ENCODE measurements at regions not wholly inside any gene's neighbourhood (a gene's known extent, or its start where the extent isn't known, plus 50 kb on each side); places are given as distances from the start of the nearest gene placed in this dataset.

DNA sequence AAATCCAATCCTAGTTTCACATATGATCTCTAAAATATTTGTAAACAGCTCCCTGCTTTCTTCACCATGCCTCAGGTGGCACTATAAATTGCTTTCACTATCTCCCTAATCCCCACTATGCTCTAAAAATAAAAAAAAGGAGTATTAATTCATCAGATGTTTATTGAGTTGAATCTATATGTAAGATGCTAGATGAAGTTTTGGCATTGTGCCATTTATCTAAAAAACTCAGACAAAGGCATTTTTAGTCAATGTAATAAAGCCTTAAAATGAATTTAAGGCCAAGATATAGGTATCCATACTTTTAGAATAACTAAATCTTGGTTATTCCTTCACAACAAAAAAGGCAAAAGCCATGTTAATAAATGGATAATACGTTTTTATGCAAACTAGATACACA is 373.9 kb downstream of the ETS1 start (continued):
- no peak for TF ChIP-seq EGR1 (IDR thresholded peaks at IDR 0.05; ENCODE audit: borderline replicate concordance in 1 of 2, low read depth in 2 of 2, low read length in 2 of 2)

DNA sequence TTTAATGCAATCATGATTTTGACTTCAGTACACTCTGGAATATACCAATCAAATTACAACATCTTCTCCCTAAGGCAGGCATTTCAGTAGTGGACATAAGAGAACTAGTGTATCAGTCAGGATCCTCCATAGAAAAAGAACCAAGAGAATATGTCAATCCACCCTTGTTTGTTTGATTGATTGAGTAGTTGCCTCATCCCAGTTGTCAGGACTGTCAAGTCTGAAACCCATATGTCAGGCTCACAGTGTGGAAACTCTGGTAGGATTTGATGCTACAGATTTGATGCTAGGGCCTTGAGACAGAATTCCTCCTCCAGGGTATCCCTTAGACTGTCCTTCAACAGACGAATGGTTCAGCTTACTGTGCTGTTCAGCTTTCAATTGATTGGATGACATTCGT is 375.0 kb downstream of the ETS1 start:
- CTCF ChIA-PET, result no interaction called here
- Histone ChIP-seq H3K36me3 (ENCODE audit: control insufficient read depth in 2 of 2, insufficient read depth in 2 of 2, low read length in 1 of 2) (no peaks in the 10 kb centered on the region), H3K27ac (ENCODE audit: control insufficient read depth, insufficient read depth) (no peak overlapping the region), H3K9me3 (replicated peaks; ENCODE audit: control insufficient read depth, insufficient read depth, low read length) (no peaks in the 10 kb centered on the region; the same call in 2 of the 3 replicates), H3K4me2 (ENCODE audit: control insufficient read depth, insufficient read depth) (no peak overlapping the region), H3K27me3 (replicated peaks in 1 of 2; ENCODE audit: control insufficient read depth in 2 of 2, insufficient read depth in 2 of 2, low read length in 1 of 2) (no peaks in the 10 kb centered on the region; a peak in 1 of 4 replicates), H3K4me1 (ENCODE audit: control insufficient read depth, insufficient read depth, low read length) (no peaks in the 10 kb centered on the region), H2AFZ (ENCODE audit: control insufficient read depth, low read depth, low read length) (no peak overlapping the region), H3K4me3 (no peak overlapping the region), H4K20me1 (ENCODE audit: control insufficient read depth, insufficient read depth) (no peaks in the 10 kb centered on the region), H3K79me2 (ENCODE audit: control insufficient read depth, insufficient read depth, low read length) (no peaks in the 10 kb centered on the region), H3K9ac (ENCODE audit: control insufficient read depth, insufficient read depth, low read length) (no peak overlapping the region)
- FAIRE-seq, result no peak
- no TSS peak for BruUV-seq (replicated peaks)
- TF ChIP-seq JUNB (IDR thresholded peaks at IDR 0.05), result no peak
- WGBS (ENCODE audit: insufficient coverage, insufficient replicate concordance, low lambda C conversion rate, missing lambda C conversion rate), result 2% methylated on average over 2 of the region's 2 CpGs
- POLR2A ChIA-PET, result no interaction called here
- DNase-seq (ENCODE audit: low read depth, low spot score), result no peak
- intact Hi-C loops (cut with micrococcal nuclease; ENCODE audit: unreplicated experiment) (no loop called here), in situ Hi-C loops (cut with MboI) (no loop called here)
- RAD21 ChIA-PET (ENCODE audit: unreplicated experiment), result no interaction called here
- SMC1A ChIA-PET (ENCODE audit: uncharacterized antibody, unreplicated experiment), result no interaction called here
- no peak for ATAC-seq

DNA sequence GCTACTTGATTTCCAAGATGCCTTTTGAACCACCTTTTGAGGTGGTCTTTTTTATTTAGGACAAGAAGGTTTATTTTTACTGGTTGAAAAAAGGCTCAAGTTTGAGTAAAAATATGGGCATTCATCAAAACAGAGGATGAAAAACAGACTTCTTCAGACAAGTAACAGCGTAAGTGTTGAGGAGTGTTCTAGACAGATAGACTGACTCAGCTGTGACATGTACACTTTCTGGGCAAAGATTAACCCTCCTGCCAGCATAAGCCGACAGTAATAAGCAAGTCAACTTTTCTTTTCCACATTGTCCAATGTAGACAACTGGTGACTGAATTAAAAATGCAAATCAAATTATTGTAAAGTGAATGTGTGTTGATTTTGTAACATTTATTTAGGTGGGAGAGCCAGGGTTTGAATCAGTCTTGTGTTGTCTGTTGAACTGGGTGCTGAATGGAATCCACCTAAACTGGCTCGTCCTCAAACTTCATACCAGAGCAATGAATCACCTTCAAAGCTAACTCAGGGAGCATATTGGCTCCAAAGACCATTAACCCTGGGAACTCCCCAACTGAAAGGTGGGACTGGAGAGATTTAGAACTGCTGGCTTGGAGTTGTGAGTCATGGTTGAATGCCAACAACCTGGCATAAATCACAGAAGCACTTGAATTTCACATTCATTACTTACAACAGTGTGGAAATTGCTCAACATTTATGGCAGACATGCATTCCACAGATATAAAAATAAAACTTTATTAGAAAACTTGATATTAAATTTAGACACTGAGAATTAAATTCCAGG is 377.0 kb downstream of the ETS1 start:
- Histone ChIP-seq H3K4me1 (ENCODE audit: control insufficient read depth, insufficient read depth, low read length) (no peaks in the 10 kb centered on the region), H3K27ac (ENCODE audit: control insufficient read depth, insufficient read depth) (no peak overlapping the region), H3K36me3 (ENCODE audit: control insufficient read depth in 2 of 2, insufficient read depth in 2 of 2, low read length in 1 of 2) (no peaks in the 10 kb centered on the region), H3K4me2 (ENCODE audit: control insufficient read depth, insufficient read depth) (no peak overlapping the region), H4K20me1 (ENCODE audit: control insufficient read depth, insufficient read depth) (no peaks in the 10 kb centered on the region), H3K9me3 (replicated peaks; ENCODE audit: control insufficient read depth, insufficient read depth, low read length) (no peaks in the 10 kb centered on the region; the same call in 2 of the 3 replicates), H3K79me2 (ENCODE audit: control insufficient read depth, insufficient read depth, low read length) (no peaks in the 10 kb centered on the region), H3K4me3 (no peak overlapping the region), H3K9ac (ENCODE audit: control insufficient read depth, insufficient read depth, low read length) (no peak overlapping the region), H2AFZ (ENCODE audit: control insufficient read depth, low read depth, low read length) (no peak overlapping the region), H3K27me3 (replicated peaks in 1 of 2; ENCODE audit: control insufficient read depth in 2 of 2, insufficient read depth in 2 of 2, low read length in 1 of 2) (no peaks in the 10 kb centered on the region; a peak in 1 of 4 replicates)
- ATAC-seq (no peak; the same call in 2 of the 3 replicates), FAIRE-seq (no peak), DNase-seq (ENCODE audit: low read depth, low spot score) (no peak)
- BruUV-seq (replicated peaks), result no TSS peak
- ChIA-PET POLR2A (no interaction called here), RAD21 (ENCODE audit: unreplicated experiment) (no interaction called here), CTCF (no interaction called here), SMC1A (ENCODE audit: uncharacterized antibody, unreplicated experiment) (no interaction called here)
- 32% methylated on average over 3 of the region's 3 CpGs for WGBS (ENCODE audit: insufficient coverage, insufficient replicate concordance, low lambda C conversion rate, missing lambda C conversion rate)
- in situ Hi-C loops (cut with MboI), result no loop called here
- intact Hi-C loops (cut with micrococcal nuclease; ENCODE audit: unreplicated experiment), result no loop called here
- TF ChIP-seq CHD1 (IDR thresholded peaks at IDR 0.05; ENCODE audit: low read depth, low read length) (no peak), CBFB (IDR thresholded peaks at IDR 0.05; ENCODE audit: low read depth) (no peak), NR2C2 (IDR thresholded peaks at IDR 0.05; ENCODE audit: borderline replicate concordance, control insufficient read depth, insufficient read length, low read depth) (no peak)
- TF ChIP-seq, protein P1, sequence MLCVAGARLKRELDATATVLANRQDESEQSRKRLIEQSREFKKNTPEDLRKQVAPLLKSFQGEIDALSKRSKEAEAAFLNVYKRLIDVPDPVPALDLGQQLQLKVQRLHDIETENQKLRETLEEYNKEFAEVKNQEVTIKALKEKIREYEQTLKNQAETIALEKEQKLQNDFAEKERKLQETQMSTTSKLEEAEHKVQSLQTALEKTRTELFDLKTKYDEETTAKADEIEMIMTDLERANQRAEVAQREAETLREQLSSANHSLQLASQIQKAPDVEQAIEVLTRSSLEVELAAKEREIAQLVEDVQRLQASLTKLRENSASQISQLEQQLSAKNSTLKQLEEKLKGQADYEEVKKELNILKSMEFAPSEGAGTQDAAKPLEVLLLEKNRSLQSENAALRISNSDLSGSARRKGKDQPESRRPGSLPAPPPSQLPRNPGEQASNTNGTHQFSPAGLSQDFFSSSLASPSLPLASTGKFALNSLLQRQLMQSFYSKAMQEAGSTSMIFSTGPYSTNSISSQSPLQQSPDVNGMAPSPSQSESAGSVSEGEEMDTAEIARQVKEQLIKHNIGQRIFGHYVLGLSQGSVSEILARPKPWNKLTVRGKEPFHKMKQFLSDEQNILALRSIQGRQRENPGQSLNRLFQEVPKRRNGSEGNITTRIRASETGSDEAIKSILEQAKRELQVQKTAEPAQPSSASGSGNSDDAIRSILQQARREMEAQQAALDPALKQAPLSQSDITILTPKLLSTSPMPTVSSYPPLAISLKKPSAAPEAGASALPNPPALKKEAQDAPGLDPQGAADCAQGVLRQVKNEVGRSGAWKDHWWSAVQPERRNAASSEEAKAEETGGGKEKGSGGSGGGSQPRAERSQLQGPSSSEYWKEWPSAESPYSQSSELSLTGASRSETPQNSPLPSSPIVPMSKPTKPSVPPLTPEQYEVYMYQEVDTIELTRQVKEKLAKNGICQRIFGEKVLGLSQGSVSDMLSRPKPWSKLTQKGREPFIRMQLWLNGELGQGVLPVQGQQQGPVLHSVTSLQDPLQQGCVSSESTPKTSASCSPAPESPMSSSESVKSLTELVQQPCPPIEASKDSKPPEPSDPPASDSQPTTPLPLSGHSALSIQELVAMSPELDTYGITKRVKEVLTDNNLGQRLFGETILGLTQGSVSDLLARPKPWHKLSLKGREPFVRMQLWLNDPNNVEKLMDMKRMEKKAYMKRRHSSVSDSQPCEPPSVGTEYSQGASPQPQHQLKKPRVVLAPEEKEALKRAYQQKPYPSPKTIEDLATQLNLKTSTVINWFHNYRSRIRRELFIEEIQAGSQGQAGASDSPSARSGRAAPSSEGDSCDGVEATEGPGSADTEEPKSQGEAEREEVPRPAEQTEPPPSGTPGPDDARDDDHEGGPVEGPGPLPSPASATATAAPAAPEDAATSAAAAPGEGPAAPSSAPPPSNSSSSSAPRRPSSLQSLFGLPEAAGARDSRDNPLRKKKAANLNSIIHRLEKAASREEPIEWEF (IDR thresholded peaks at IDR 0.05; ENCODE audit: insufficient replicate concordance, low read depth, low read length), result no peak
- TF ChIP-seq, protein P2, sequence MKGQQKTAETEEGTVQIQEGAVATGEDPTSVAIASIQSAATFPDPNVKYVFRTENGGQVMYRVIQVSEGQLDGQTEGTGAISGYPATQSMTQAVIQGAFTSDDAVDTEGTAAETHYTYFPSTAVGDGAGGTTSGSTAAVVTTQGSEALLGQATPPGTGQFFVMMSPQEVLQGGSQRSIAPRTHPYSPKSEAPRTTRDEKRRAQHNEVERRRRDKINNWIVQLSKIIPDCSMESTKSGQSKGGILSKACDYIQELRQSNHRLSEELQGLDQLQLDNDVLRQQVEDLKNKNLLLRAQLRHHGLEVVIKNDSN (IDR thresholded peaks at IDR 0.05; ENCODE audit: borderline replicate concordance, extremely low read length, insufficient read depth, low read depth, low read length), result no peak

Measured in GM12878 (cell line).